HG03280 (cell line): ENCODE measurements at regions not wholly inside any gene's neighbourhood (a gene's known extent, or its start where the extent isn't known, plus 50 kb on each side); places are given as distances from the start of the nearest gene placed in this dataset.

Experiments
- ATAC-seq: cut with Tn5 transposase; IDR thresholded peaks from one replicate; pipeline ENCODE4 v1.9.1; 2021; ENCODE audit warnings: mild to moderate bottlenecking, moderate library complexity; ENCODE audit not compliant: unreplicated experiment

GRCh38 chr14:25552826-25553225, 502.9 kb upstream of the STXBP6 start:
- no peak for ATAC-seq

- no peak for ATAC-seq
These were observed 501.7 kb upstream of the STXBP6 start for GRCh38 chr14:25551674-25552073.

- ATAC-seq = no peak
These were observed 496.9 kb upstream of the STXBP6 start for GRCh38 chr14:25546826-25547225.

GRCh38 chr14:25537846-25538455, 488.0 kb upstream of the STXBP6 start:
- ATAC-seq = no peak

- ATAC-seq = no peak
These were observed 476.3 kb upstream of the STXBP6 start for GRCh38 chr14:25526290-25526689.

- no peak for ATAC-seq
These were observed 473.0 kb upstream of the STXBP6 start for GRCh38 chr14:25522926-25523325.

GRCh38 chr14:25522116-25522515, 472.2 kb upstream of the STXBP6 start:
- no peak for ATAC-seq

GRCh38 chr14:25521616-25522015, 471.7 kb upstream of the STXBP6 start:
- ATAC-seq = no peak

GRCh38 chr14:25520821-25521220, 470.9 kb upstream of the STXBP6 start:
- no peak for ATAC-seq

- no peak for ATAC-seq
These were observed 468.4 kb upstream of the STXBP6 start for GRCh38 chr14:25518364-25518763.

- ATAC-seq = no peak
These were observed 466.9 kb upstream of the STXBP6 start for GRCh38 chr14:25516838-25517237.

GRCh38 chr14:25508845-25509244, 458.9 kb upstream of the STXBP6 start:
- no peak for ATAC-seq

- no peak for ATAC-seq
These were observed 451.8 kb upstream of the STXBP6 start for GRCh38 chr14:25501749-25502148.

GRCh38 chr14:25488961-25489360, 439.0 kb upstream of the STXBP6 start:
- ATAC-seq = no peak

- no peak for ATAC-seq
These were observed 435.4 kb upstream of the STXBP6 start for GRCh38 chr14:25485381-25485780.

- no peak for ATAC-seq
These were observed 435.0 kb upstream of the STXBP6 start for GRCh38 chr14:25484906-25485305.

GRCh38 chr14:25484235-25484634, 434.3 kb upstream of the STXBP6 start:
- no peak for ATAC-seq

- ATAC-seq = no peak
These were observed 427.6 kb upstream of the STXBP6 start for GRCh38 chr14:25477316-25478098.

- ATAC-seq = no peak
These were observed 422.8 kb upstream of the STXBP6 start for GRCh38 chr14:25472700-25473099.

GRCh38 chr14:25464772-25465171, 414.8 kb upstream of the STXBP6 start:
- ATAC-seq = no peak

GRCh38 chr14:25464078-25464477, 414.1 kb upstream of the STXBP6 start:
- ATAC-seq = no peak

- ATAC-seq = no peak
These were observed 413.5 kb upstream of the STXBP6 start for GRCh38 chr14:25463480-25463879.

GRCh38 chr14:25461780-25462179, 411.8 kb upstream of the STXBP6 start:
- ATAC-seq = no peak
